ENCODE measurements at regions not wholly inside any gene's neighbourhood (a gene's known extent, or its start where the extent isn't known, plus 50 kb on each side); places are given as distances from the start of the nearest gene placed in this dataset.

- TF ChIP-seq ZC3H10 (CRISPR knock-in tag; IDR thresholded peaks at IDR 0.05) (no peak), ZFP3 (CRISPR knock-in tag; IDR thresholded peaks at IDR 0.05) (no peak), ZNF8 (CRISPR knock-in tag; IDR thresholded peaks at IDR 0.05) (no peak)
- TF ChIP-seq, protein P1, sequence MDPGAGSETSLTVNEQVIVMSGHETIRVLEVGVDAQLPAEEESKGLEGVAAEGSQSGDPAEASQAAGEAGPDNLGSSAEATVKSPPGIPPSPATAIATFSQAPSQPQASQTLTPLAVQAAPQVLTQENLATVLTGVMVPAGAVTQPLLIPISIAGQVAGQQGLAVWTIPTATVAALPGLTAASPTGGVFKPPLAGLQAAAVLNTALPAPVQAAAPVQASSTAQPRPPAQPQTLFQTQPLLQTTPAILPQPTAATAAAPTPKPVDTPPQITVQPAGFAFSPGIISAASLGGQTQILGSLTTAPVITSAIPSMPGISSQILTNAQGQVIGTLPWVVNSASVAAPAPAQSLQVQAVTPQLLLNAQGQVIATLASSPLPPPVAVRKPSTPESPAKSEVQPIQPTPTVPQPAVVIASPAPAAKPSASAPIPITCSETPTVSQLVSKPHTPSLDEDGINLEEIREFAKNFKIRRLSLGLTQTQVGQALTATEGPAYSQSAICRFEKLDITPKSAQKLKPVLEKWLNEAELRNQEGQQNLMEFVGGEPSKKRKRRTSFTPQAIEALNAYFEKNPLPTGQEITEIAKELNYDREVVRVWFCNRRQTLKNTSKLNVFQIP (CRISPR knock-in tag; IDR thresholded peaks at IDR 0.05; ENCODE audit: borderline replicate concordance, low read depth), result no peak
- TF ChIP-seq, protein P2, sequence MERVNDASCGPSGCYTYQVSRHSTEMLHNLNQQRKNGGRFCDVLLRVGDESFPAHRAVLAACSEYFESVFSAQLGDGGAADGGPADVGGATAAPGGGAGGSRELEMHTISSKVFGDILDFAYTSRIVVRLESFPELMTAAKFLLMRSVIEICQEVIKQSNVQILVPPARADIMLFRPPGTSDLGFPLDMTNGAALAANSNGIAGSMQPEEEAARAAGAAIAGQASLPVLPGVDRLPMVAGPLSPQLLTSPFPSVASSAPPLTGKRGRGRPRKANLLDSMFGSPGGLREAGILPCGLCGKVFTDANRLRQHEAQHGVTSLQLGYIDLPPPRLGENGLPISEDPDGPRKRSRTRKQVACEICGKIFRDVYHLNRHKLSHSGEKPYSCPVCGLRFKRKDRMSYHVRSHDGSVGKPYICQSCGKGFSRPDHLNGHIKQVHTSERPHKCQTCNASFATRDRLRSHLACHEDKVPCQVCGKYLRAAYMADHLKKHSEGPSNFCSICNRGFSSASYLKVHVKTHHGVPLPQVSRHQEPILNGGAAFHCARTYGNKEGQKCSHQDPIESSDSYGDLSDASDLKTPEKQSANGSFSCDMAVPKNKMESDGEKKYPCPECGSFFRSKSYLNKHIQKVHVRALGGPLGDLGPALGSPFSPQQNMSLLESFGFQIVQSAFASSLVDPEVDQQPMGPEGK (CRISPR knock-in tag; IDR thresholded peaks at IDR 0.05; ENCODE audit: borderline replicate concordance), result no peak
Measured at GRCh38 chr15:87080547-87080946, 1000.9 kb downstream of the AGBL1 start.

Data from SK-N-SH treated with all-trans-retinoic acid at 6 μM for 48 hours (cell line).